ENCODE measurements at regions not wholly inside any gene's neighbourhood (a gene's known extent, or its start where the extent isn't known, plus 50 kb on each side); places are given as distances from the start of the nearest gene placed in this dataset.

DNA sequence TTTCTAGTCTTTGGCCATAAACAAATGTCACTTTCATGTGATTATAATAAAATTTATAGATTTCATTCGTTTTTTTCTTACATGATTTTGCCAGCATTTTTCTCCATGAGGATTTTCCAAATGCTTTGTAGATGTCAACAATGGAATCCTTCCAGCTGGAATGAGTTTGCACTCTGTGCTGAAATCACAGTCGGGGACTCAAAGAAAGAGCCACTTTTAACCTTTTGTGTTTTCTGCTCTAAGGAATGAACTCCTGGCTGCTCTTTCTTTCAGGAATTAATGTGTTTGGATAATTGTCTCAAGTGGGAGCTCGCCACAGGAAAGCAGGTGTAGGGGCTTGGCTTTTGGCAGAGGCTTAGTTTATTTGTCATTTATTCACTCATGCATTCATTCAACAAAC lies 372.3 kb upstream of the SALL1 start:
- TF ChIP-seq, protein P1, sequence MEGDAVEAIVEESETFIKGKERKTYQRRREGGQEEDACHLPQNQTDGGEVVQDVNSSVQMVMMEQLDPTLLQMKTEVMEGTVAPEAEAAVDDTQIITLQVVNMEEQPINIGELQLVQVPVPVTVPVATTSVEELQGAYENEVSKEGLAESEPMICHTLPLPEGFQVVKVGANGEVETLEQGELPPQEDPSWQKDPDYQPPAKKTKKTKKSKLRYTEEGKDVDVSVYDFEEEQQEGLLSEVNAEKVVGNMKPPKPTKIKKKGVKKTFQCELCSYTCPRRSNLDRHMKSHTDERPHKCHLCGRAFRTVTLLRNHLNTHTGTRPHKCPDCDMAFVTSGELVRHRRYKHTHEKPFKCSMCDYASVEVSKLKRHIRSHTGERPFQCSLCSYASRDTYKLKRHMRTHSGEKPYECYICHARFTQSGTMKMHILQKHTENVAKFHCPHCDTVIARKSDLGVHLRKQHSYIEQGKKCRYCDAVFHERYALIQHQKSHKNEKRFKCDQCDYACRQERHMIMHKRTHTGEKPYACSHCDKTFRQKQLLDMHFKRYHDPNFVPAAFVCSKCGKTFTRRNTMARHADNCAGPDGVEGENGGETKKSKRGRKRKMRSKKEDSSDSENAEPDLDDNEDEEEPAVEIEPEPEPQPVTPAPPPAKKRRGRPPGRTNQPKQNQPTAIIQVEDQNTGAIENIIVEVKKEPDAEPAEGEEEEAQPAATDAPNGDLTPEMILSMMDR (IDR thresholded peaks at IDR 0.05) = no peak
- no peak for TF ChIP-seq ZFX (IDR thresholded peaks at IDR 0.05; ENCODE audit: borderline replicate concordance)
